Lower leg skin (tissue), 3 donors: ENCODE measurements at regions not wholly inside any gene's neighbourhood (a gene's known extent, or its start where the extent isn't known, plus 50 kb on each side); places are given as distances from the start of the nearest gene placed in this dataset.

ENCODE experiments used
- POLR2A ChIP-seq, 2 donors: fragments of 450-650 bp; IDR thresholded peaks; one replicate each; pipeline ENCODE4 v1.6.1; 2016 to 2017; ENCODE audit warnings: antibody characterized with exemption in 2 of 2, mild to moderate bottlenecking in 1 of 2, moderate library complexity in 1 of 2
- TF ChIP-seq, protein P1 (sequence below), 3 donors: fragments of 450-650 bp; IDR thresholded peaks; one replicate each; pipeline ENCODE4 v1.5.1; 2016; ENCODE audit warnings: antibody characterized with exemption in 3 of 3, mild to moderate bottlenecking in 3 of 3, moderate library complexity in 2 of 3

- TF ChIP-seq, protein P1, sequence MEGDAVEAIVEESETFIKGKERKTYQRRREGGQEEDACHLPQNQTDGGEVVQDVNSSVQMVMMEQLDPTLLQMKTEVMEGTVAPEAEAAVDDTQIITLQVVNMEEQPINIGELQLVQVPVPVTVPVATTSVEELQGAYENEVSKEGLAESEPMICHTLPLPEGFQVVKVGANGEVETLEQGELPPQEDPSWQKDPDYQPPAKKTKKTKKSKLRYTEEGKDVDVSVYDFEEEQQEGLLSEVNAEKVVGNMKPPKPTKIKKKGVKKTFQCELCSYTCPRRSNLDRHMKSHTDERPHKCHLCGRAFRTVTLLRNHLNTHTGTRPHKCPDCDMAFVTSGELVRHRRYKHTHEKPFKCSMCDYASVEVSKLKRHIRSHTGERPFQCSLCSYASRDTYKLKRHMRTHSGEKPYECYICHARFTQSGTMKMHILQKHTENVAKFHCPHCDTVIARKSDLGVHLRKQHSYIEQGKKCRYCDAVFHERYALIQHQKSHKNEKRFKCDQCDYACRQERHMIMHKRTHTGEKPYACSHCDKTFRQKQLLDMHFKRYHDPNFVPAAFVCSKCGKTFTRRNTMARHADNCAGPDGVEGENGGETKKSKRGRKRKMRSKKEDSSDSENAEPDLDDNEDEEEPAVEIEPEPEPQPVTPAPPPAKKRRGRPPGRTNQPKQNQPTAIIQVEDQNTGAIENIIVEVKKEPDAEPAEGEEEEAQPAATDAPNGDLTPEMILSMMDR (IDR thresholded peaks at IDR 0.05) = no peak
- no peak for TF ChIP-seq POLR2A (IDR thresholded peaks at IDR 0.05)
These were observed 70.8 kb downstream of the RWDD4 start for GRCh38 chr4:183588169-183588675.
